HUDEP-2 (cell line): ENCODE measurements at regions not wholly inside any gene's neighbourhood (a gene's known extent, or its start where the extent isn't known, plus 50 kb on each side); places are given as distances from the start of the nearest gene placed in this dataset.
"Not testable (repeated sequence)": the region's sequence is repeated elsewhere in the genome, so short reads cannot be mapped to it uniquely, and the experiment has no call there.

Experiments used
- DNase-seq, 76 experiments: peaks; one replicate each; lab custom pipeline; 2025; ENCODE audit not compliant: unreplicated experiment in 76 of 76; lab: John Stamatoyannopoulos, UW

GRCh38 chr1:78291418-78291817, 199.4 kb upstream of the PTGFR start:
- DNase-seq: no peak

GRCh38 chr1:78291872-78292271, 198.9 kb upstream of the PTGFR start:
- no peak for DNase-seq

- no peak for DNase-seq
Observed at GRCh38 chr1:78292361-78292760, 198.4 kb upstream of the PTGFR start.

GRCh38 chr1:78297836-78298235, 192.9 kb upstream of the PTGFR start:
- peak in 40 of 76 experiments; percentile 1 to 84 (median 30) for DNase-seq

- no peak for DNase-seq
Observed at GRCh38 chr1:78298349-78298748, 192.4 kb upstream of the PTGFR start.

GRCh38 chr1:78301141-78301540, 189.6 kb upstream of the PTGFR start:
- no peak for DNase-seq

- DNase-seq: no peak
Observed at GRCh38 chr1:78303620-78304019, 187.2 kb upstream of the PTGFR start.

- DNase-seq: no peak
Observed at GRCh38 chr1:78304341-78304740, 186.4 kb upstream of the PTGFR start.

GRCh38 chr1:78304761-78305160, 186.0 kb upstream of the PTGFR start:
- no peak for DNase-seq

- DNase-seq: not testable (repeated sequence)
Observed at GRCh38 chr1:78310261-78310660, 180.5 kb upstream of the PTGFR start.

- DNase-seq: no peak
Observed at GRCh38 chr1:78318011-78318410, 172.8 kb upstream of the PTGFR start.

- no peak for DNase-seq
Observed at GRCh38 chr1:78319603-78320002, 171.2 kb upstream of the PTGFR start.

- DNase-seq: no peak
Observed at GRCh38 chr1:78322928-78323680, 167.7 kb upstream of the PTGFR start.

GRCh38 chr1:78325293-78325692, 165.5 kb upstream of the PTGFR start:
- no peak for DNase-seq

- no peak for DNase-seq
Observed at GRCh38 chr1:78329475-78329874, 161.3 kb upstream of the PTGFR start.

- DNase-seq: no peak
Observed at GRCh38 chr1:78331799-78332198, 159.0 kb upstream of the PTGFR start.

- peak in 2 of 76 experiments; percentile 3 to 6 for DNase-seq
Observed at GRCh38 chr1:78333502-78333901, 157.3 kb upstream of the PTGFR start.

GRCh38 chr1:78334114-78334513, 156.7 kb upstream of the PTGFR start:
- DNase-seq: no peak

GRCh38 chr1:78334952-78335351, 155.8 kb upstream of the PTGFR start:
- DNase-seq: no peak

GRCh38 chr1:78336751-78337150, 154.0 kb upstream of the PTGFR start:
- not testable (repeated sequence) for DNase-seq

- DNase-seq: no peak
Observed at GRCh38 chr1:78339490-78339889, 151.3 kb upstream of the PTGFR start.

GRCh38 chr1:78340006-78340405, 150.8 kb upstream of the PTGFR start:
- no peak for DNase-seq
